Smooth muscle cell (in vitro differentiated cells): ENCODE measurements at regions not wholly inside any gene's neighbourhood (a gene's known extent, or its start where the extent isn't known, plus 50 kb on each side); places are given as distances from the start of the nearest gene placed in this dataset.

ENCODE experiments used
- DNase-seq: peaks from one replicate; lab custom pipeline; 2025; ENCODE audit not compliant: unreplicated experiment; lab: John Stamatoyannopoulos, UW
- H2AFZ ChIP-seq: fragments of 200-600 bp; sonication (generic); 2 replicates; pipeline ENCODE4 v1.6.0; 2016; ENCODE audit warnings: antibody characterized with exemption, low read depth, mild to moderate bottlenecking
- H3F3A ChIP-seq: fragments of 200-600 bp; sonication (generic); 2 replicates; pipeline ENCODE4 v1.6.0; 2017; ENCODE audit warnings: antibody characterized with exemption, low read depth
- H3K27ac ChIP-seq: fragments of 200-600 bp; sonication (generic); 2 replicates; pipeline ENCODE4 v1.5.1; 2016; ENCODE audit warnings: low read depth, mild to moderate bottlenecking
- H3K27me3 ChIP-seq: fragments of 200-600 bp; sonication (generic); 2 replicates; pipeline ENCODE4 v1.6.1; 2016; ENCODE audit warnings: low read depth, mild to moderate bottlenecking
- H3K36me3 ChIP-seq: fragments of 200-600 bp; sonication (generic); 2 replicates; pipeline ENCODE4 v1.5.1; 2016; ENCODE audit warnings: low read depth
- H3K4me1 ChIP-seq: fragments of 200-600 bp; sonication (generic); 2 replicates; pipeline ENCODE4 v1.5.1; 2016; ENCODE audit warnings: low read depth
- H3K4me2 ChIP-seq: fragments of 200-600 bp; sonication (generic); 2 replicates; pipeline ENCODE4 v1.6.0; 2016; ENCODE audit warnings: mild to moderate bottlenecking
- H3K4me3 ChIP-seq: fragments of 200-600 bp; sonication (generic); 2 replicates; pipeline ENCODE4 v1.5.1; 2016; ENCODE audit warnings: mild to moderate bottlenecking
- H3K79me2 ChIP-seq: fragments of 200-600 bp; sonication (generic); 2 replicates; pipeline ENCODE4 v1.6.0; 2016; ENCODE audit warnings: low read depth, mild to moderate bottlenecking
- H3K9ac ChIP-seq: fragments of 200-600 bp; sonication (generic); 2 replicates; pipeline ENCODE4 v1.6.0; 2016; ENCODE audit warnings: low read depth
- H3K9me3 ChIP-seq: fragments of 200-600 bp; sonication (generic); replicated peaks from 2 replicates; pipeline ENCODE4 v1.5.1; 2016; ENCODE audit warnings: low read depth
- H4K20me1 ChIP-seq: fragments of 200-600 bp; sonication (generic); 2 replicates; pipeline ENCODE4 v1.6.0; 2016; ENCODE audit warnings: low read depth
- CTCF ChIP-seq: fragments of 200-600 bp; sonication (generic); IDR thresholded peaks from 2 replicates; pipeline ENCODE4 v1.5.1; 2017; ENCODE audit warnings: borderline replicate concordance, mild to moderate bottlenecking, antibody characterized with exemption; ENCODE audit not compliant: insufficient read depth, poor library complexity, severe bottlenecking
- WGBS: methylation state at CpG from one replicate; pipeline ENCODE4 v1.1.7; 2016; ENCODE audit warnings: low lambda C conversion rate; 5-methylcytosine and 5-hydroxymethylcytosine counted together

GRCh38 chr6:132960720-132961119 is 146.4 kb downstream of the RPS12 start:
- Histone ChIP-seq H4K20me1 (no peaks in the 10 kb centered on the region), H3K9me3 (no peaks in the 10 kb centered on the region), H3K9ac (no peak overlapping the region), H3K4me1 (no peaks in the 10 kb centered on the region), H3K36me3 (no peaks in the 10 kb centered on the region), H3K27me3 (peaks cover 31% of the 10 kb centered on the region), H2AFZ (no peak overlapping the region), H3K79me2 (no peaks in the 10 kb centered on the region), H3F3A (no peaks in the 10 kb centered on the region), H3K4me3 (no peak overlapping the region), H3K4me2 (no peak overlapping the region), H3K27ac (no peak overlapping the region)
- 72% methylated on average over 8 of the region's 8 CpGs for WGBS
- TF ChIP-seq CTCF, result no peak
- no peak for DNase-seq

- WGBS, result 47% methylated on average over 4 of the region's 4 CpGs
- Histone ChIP-seq H3K27ac (no peak overlapping the region), H3K79me2 (no peaks in the 10 kb centered on the region), H2AFZ (no peak overlapping the region), H4K20me1 (no peaks in the 10 kb centered on the region), H3F3A (no peaks in the 10 kb centered on the region), H3K4me1 (no peaks in the 10 kb centered on the region), H3K36me3 (no peaks in the 10 kb centered on the region), H3K4me2 (no peak overlapping the region), H3K4me3 (no peak overlapping the region), H3K27me3 (peaks cover 31% of the 10 kb centered on the region), H3K9ac (no peak overlapping the region), H3K9me3 (no peaks in the 10 kb centered on the region)
- DNase-seq, result no peak
- TF ChIP-seq CTCF, result no peak
Observed at GRCh38 chr6:132961122-132961521, 146.8 kb downstream of the RPS12 start.

- DNase-seq, result no peak
- Histone ChIP-seq H3K9ac (no peak overlapping the region), H3K4me1 (no peaks in the 10 kb centered on the region), H3F3A (no peaks in the 10 kb centered on the region), H2AFZ (no peak overlapping the region), H3K4me2 (no peak overlapping the region), H3K79me2 (no peaks in the 10 kb centered on the region), H3K27me3 (peaks cover 31% of the 10 kb centered on the region), H3K27ac (no peak overlapping the region), H3K9me3 (no peaks in the 10 kb centered on the region), H3K36me3 (no peaks in the 10 kb centered on the region), H4K20me1 (no peaks in the 10 kb centered on the region), H3K4me3 (no peak overlapping the region)
- WGBS, result 75% methylated on average over 5 of the region's 5 CpGs
- TF ChIP-seq CTCF, result peak; percentile 14
Observed at GRCh38 chr6:132961610-132962009, 147.2 kb downstream of the RPS12 start.
